ENCODE measurements at regions not wholly inside any gene's neighbourhood (a gene's known extent, or its start where the extent isn't known, plus 50 kb on each side); places are given as distances from the start of the nearest gene placed in this dataset.

GRCh38 chr7:142508251-142508650 is 241.0 kb upstream of the PRSS1 start:
- TF ChIP-seq POLR2A (IDR thresholded peaks at IDR 0.05) (no peak), CTCF (IDR thresholded peaks at IDR 0.05) (no peak)
